HG03354 (cell line): ENCODE measurements at regions not wholly inside any gene's neighbourhood (a gene's known extent, or its start where the extent isn't known, plus 50 kb on each side); places are given as distances from the start of the nearest gene placed in this dataset.

Experiments
- ATAC-seq: cut with Tn5 transposase; IDR thresholded peaks from one replicate; pipeline ENCODE4 v1.9.1; 2021; ENCODE audit warnings: mild to moderate bottlenecking; ENCODE audit not compliant: unreplicated experiment, poor library complexity, severe bottlenecking

DNA sequence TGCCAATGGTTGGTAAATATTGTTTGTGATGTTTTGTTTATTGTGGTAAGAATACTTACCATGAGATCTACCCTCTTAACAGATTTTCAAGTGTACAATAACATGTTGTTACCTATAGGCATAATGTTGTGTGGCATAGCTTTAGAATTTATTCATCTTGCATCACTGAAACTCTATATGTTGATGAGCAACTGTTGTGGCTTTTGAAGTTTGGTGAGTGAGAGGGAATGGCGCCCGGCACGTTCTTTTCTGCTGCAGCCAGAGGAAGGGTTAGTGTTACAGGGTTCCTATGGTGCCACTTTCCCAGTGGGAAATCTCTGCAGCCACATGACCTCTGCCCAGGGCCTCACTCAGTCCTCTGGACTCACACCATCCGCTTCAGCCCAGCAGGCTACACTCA is 342.5 kb upstream of the ADGRL2 start:
- no peak for ATAC-seq

DNA sequence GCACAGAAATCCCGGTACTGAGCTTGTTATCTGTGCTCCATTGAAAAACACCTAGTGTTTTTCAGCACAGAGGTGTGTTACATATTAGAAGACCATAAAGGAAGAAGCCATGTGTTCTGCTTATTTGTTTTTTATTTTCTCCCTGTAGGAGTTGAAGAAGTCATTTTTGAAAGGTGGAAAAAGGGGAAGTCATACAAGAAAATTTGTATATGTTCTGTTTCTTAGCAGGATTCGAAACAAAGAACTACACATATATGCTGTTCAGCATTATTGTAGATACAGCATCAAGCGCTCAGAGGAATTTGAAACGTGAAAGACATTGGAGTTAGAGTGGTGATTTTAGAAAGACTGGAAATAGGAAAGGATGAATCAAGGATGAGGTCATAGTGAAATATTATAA is 345.3 kb upstream of the ADGRL2 start:
- ATAC-seq: no peak

DNA sequence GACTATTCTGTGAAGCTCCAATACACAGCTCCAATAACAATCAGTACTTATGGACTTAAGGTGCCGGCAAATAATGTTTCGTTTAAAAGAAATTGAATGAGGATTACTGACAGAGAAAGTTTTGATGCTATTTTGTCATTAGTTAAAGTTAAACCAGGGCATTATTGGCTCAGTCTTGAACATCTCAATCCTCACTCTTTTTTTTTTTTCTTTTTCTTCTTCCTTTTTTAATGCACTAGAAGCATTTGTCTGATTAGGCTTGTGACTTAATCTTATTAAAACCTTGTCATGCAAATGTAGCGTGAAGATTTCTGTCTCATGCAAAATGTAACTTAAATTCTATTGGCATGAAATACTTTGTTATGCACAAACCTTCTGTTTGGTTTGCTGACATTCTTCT is 346.8 kb upstream of the ADGRL2 start:
- no peak for ATAC-seq

DNA sequence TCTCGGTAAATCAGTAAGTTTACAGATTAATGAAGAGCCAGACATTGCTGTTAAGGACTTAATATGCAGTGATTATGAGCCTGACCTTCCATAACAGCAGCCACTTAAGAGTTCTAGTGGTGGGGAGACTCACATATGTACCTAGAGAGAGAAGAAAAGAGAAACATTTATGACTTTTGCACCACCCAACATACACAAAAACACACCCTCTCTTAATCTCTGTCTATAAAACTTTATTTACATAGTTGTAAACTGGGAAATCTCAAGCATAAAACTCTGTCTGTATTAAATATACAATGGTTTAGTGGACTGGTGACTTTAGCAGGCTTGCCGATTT is 347.4 kb upstream of the ADGRL2 start:
- ATAC-seq: no peak

DNA sequence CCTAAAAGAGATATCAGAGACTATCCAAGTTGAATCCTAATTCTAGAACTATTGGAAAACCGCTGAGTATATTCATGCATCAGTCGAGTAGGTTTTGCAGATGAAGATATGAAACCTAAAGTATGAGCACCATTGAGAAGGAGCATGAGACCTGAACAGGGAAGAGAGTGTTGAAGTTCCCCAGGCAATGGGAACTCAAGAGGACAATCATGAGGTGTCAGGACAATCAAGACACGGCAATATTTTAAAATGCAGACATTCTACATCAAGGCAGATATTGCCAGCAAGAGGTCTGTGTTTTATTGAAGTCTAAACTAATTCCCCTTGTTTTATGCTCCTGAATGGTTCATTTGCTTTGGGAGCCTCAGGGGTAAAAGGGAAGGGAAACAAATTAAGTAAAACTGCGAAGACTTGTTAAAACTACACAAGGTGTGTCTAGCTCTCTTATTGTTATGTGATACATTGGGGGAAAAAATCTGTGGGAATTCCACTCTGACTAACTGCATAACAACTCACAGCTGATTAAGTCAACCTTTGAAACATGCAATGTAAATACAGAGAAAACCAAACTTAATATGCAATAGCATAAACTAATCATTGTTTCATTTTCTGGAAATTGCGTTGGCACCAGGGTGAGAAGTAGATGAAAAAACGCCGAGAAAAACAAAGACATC is 347.9 kb upstream of the ADGRL2 start:
- no peak for ATAC-seq

DNA sequence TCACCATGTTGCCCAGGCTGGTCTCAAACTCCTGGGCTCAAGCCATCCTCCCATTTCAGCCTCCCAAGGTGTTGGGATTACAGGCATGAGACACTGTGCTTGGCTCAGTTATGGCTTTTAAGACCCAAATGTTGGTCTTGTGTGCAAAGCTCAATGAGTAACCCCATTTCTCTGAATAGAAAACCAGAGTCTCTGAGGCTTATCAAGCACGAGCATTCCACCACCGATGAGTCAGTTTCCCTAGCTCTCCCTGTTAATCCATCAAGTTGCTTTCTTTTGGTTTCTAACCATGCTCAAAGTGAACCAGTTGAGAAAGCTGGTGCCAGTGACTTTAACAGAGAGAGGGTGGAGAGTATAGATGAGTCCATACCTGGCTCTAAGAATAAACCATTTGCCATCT is 350.9 kb upstream of the ADGRL2 start:
- no peak for ATAC-seq

DNA sequence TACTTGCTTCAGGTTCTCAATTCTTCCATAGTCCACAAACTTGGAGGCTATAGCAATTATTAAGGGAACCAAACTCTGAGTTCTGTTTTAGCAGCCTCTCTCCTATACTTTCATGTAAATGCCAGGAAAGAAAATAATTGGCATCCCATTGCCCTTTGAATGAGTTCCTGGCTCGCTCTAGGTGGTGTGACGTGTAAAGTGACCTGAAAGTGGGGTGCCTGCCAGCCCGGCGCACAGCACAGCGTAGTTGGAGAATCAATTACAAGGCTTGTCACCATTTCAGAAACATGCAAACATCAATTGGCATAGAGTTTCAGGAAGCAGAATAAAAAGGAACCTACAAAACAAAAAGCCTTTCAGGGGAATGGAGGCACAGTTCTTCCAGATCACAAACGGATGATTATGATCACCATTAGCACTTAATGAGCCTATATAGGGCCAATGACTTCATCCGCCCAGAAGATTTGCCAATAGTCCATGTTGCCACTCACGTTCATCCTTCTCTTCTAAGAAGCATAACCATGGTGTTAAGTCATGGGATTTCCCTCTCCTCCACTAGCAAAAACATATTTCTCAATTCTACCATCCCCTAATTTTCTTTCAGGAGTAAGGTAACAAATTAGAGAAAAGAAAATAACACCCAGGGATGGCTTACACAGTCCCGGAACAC is 354.6 kb upstream of the ADGRL2 start:
- no peak for ATAC-seq

DNA sequence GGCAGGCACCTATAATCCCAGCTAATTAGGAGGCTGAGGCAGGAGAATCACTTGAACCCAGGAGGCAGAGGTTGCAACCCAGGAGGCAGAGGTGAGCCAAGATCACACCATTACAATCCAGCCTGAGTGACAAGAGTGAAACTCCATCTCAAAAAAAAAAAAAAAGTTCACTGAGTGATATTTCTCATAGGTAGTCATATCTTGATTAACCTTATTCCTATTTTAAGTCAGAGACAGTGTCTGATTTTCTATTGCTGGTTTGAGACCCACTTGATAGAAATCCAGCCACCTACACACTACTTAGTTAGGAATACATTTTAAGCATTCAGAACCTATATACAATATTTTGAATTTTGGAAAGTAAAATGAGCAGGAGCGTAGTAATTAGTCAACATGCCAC is 357.4 kb upstream of the ADGRL2 start:
- no peak for ATAC-seq

DNA sequence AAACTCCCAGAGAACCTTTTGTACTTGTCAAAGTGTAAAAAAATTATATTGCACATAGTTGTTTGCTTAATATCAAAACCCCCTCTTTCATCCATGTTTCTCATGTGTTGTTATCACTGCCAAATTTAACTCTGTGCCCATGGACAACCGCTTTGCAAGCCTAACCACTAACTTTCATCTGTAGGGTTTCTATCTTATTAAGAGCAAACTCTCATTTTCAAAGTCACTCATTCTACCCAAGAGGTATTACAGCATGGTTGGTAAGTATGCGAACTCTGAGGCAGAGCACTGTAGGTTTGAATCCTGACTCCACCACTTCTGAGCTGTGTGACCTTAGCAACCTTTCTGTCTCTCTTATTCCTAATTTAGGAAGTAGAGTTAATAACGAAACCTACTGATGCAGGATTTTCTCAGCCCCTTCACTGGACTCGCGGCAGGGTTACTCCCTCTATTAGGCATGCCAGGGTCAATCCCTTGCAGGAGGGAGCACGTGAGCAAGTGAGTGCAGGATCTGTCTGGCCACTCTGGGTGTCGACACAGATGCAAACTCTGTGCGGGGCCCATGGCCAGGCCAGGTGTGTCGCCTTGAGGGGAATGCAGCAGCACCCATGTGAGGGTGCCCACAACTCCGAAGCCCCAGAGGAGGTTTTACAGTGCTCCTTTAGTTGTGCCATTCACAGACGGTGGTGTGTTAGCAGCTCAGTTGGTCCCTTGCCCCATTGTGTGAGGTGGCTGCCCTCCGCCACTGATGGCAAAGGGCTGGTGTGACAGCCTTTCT is 361.5 kb upstream of the ADGRL2 start:
- no peak for ATAC-seq

DNA sequence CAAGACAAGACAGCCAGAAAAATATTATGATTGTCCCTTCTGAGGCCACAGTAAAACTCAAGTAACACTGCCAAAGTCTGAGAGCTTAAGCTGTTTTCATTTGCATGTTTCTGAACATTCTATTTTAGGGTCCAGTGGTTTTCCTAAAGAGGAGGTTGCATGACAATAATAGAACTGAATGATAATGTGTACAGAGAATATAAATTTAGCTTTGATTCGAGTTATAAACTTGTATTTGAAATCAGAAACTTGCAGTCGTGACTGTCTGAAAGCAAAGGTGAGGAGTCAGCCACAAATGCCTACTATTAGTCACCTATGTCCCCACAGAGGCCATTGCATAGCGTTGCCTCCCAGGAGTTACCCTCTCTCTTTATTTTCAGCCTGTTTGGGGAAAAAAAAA is 363.1 kb upstream of the ADGRL2 start:
- no peak for ATAC-seq

DNA sequence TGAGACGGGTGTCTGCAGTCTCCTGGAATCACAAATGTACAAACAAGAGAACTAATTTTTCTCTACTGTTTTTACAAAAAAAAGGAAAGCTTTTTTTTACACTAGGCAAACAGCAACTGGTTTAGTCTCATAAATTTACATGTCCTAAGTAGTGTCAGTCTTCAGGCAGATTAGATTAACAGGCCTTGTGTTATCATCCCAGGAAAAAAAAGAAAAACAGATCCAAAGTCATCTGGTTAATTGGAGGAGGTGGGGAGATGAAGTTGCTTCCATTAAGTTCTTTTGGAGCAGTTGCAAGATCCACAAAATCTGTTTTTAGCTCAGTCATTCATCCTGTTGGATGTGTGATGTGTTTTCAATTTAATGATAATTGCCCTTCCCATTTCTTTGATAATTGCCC is 363.5 kb upstream of the ADGRL2 start:
- ATAC-seq: no peak

DNA sequence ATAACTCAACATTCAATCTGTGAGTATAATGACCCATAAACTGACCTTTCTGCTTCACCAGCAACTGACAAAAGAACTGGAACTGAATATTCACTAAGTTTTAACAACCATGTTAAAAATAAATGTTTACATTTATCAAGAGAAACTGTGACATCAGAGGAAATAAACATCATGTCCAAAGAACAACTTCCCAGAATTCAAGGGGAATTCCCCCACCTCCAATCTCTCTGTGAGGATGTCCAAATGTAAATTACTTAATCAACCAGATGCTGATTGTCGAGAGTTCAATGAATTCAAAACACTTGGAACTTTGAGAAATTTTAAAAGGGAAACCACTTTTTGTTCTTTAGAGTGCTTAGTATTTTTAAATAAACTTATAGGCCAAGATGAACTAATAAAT is 365.6 kb upstream of the ADGRL2 start:
- ATAC-seq: no peak

DNA sequence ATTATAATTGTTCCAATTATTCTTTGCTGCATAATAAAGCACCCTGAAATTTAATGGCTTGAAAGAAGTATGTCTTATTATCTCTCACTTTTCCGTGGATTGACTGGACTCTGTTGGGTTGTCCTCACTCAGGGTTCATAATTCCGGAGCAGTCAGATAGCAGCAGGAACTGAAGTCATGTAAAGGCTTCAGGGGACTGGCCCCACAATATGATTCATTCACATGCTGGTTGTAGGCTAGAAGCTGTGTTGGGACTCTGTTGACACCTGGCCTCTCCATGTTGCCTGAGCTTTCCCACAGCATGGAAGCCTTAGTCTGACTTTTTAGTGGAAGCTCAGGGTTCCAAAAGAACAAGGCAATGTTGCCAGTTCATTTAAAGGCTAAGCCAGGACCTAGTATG is 367.1 kb upstream of the ADGRL2 start:
- ATAC-seq: no peak

DNA sequence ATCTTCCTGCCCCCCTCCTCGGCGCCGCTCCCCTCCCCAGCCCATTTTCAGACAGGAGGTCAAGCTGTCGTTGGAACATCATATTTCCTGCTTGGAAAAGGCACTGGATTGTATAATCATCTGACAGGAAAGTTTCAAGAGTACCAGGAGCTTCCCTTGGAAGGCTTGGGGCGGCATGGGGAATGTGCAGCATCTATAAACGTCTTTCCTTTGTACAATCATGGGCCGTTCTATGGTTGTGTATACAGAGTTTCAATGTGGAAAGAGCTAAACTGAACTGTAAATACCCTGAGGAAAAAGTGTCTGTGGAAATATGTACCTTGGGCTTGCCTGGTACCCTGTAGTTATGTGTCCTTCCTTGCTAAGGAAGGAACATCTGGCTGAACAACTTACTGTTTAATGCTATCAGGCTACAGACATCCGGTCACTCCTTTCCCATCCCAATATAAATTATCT is 368.1 kb upstream of the ADGRL2 start:
- no peak for ATAC-seq

DNA sequence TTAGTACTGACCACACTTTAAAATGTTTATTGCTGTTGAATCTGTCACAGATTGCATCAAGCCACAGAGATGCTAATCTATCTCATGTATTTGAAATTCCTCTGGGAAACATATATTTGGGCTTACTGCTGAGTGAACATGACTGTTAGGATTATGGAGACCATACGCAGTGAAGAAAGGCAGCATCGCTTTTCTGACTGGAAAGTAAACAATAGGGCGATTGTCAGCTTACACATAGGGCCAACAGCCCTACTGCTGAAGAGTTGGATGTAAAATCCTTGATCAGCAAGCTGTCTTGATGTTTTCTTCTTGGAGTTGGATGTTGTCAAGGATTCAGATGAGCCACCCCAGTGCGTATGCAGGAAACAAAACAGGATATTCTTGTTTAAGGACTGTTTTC is 368.7 kb upstream of the ADGRL2 start:
- ATAC-seq: no peak

DNA sequence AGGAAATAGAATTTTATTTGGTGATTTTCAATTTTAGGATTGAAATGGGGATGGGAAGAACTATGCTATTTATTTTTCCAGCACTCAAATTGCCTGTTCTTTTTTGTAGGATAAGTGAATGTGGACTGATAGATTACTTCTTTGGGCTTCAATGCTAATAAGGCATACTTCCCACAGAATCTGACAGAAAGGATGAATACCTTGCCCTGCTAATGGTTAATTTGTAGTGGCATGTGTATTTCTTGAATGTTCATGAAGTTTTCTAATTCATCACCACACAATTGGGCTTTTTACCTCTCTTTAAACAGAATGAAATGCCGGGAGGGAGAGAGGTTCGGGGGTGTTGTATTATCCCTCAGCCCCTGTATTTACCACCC is 369.1 kb upstream of the ADGRL2 start:
- ATAC-seq: no peak

DNA sequence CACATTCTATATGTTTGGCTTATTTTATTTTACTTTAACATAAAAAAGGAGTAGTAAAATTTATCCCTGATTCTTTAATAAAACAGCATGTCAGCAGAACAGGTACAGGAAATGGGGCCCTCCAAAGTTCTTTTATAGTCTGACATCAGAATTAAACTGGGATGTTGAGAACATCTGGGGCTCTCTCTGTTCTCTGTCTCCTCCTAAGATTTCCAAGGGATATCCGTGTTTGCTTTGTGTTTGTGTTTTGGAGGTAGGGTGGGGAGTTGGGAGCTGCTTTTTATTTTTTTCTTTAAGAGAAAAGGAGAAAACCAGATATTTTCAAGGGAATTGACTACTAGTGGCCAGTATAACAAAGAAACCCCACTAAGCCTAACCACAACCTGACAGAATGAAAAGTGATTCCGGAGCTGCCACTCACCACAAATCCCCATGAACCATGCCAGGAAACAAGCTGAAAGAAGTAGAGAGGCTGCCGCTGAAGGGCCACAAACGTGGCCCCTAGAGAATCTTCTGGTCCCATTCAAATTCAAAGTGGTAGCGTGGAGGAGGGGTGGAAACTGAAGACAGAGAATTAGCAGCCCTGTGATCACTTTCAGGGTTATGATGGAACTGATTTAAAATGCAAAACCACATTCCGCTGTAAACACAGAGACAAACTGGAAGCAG is 369.6 kb upstream of the ADGRL2 start:
- ATAC-seq: peak; percentile 44

DNA sequence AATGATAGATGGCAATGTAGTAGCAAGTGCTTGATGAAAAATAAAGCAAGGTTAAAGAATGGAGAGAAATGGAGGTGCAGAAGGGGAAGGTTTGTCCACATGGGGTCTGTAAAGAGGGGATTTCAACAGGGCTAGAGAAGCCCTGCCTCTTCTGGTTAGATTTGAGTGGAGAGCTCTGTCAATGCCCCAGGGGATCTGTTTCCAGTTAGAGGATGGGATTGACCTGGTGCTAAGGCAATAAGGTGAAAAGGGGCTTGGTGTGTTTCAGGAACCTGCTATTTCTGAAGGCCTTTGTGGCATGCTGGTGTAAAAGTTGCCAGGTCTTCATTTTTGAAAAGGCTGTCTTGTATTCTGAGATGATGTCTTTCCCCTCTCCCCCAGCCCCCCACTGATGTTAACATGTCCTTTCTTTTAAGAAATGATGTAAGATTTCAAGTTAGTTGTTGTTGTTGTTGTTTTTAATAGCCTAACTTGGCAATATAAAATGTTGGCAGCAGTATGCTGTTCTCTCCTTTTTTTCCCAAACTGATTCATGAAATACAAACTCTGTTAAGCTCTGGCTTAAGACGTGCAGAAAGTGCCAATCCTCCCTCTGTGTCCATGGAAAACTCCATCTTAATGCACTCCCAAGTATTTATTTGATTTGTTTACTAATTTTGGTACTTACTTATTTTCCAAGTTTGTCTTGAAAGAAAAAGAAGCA is 370.3 kb upstream of the ADGRL2 start:
- no peak for ATAC-seq

DNA sequence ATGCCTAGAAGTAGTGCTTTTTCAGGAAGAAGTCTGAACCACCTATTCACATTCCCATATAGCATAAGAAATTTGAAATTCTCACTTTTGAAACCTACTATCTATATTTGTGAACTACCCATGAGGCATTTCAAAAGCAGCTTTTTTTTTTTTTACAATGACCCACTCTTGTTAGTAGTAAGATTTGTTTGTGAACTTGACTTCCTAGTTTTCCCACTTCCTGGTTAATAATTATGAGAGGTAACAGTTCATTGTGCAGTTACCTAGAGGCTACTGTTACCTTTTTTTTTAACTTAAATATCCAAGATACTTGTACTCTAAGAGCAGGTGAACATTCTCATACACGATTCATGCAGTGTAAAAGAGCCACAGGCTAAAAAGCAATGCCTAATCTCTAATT is 371.7 kb upstream of the ADGRL2 start:
- ATAC-seq: no peak

DNA sequence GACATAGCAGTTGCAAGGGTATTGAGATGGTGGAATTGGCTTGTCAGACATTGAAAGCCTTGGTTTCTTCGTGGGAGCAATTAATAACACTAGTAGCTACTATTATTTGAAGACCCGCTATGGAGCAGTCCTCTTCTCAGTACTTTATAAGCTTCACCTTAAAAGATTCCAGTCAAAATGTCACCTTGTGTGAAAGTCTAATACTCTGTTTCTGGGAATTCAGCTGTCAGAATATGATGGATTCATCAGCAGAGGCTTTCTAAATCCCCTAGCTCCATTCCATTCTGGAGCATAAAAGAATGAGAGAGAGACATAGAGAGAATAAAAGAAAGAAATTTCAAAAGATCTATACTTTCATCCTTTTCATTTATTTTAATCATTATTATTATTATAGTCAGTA is 375.9 kb upstream of the ADGRL2 start:
- no peak for ATAC-seq
